ES-I3 (cell line): ENCODE measurements at regions not wholly inside any gene's neighbourhood (a gene's known extent, or its start where the extent isn't known, plus 50 kb on each side); places are given as distances from the start of the nearest gene placed in this dataset.

Experiments used
- H3K36me3 ChIP-seq: 2 replicates; pipeline ENCODE4 v1.6.1; 2013; ENCODE audit warnings: mild to moderate bottlenecking, low read length, control low read depth, moderate library complexity; ENCODE audit not compliant: insufficient read depth
- H3K4me1 ChIP-seq: 2 replicates; pipeline ENCODE4 v1.6.1; 2013; ENCODE audit warnings: mild to moderate bottlenecking, control low read depth, low read length; ENCODE audit not compliant: insufficient read depth
- H3K9ac ChIP-seq: 2 replicates; pipeline ENCODE4 v1.6.1; 2013; ENCODE audit warnings: low read depth, mild to moderate bottlenecking, low read length, moderate library complexity
- H3K9me3 ChIP-seq: 2 replicates; pipeline ENCODE4 v1.6.1; 2013; ENCODE audit warnings: mild to moderate bottlenecking, low read length, moderate library complexity; ENCODE audit not compliant: control insufficient read depth, insufficient read depth

DNA sequence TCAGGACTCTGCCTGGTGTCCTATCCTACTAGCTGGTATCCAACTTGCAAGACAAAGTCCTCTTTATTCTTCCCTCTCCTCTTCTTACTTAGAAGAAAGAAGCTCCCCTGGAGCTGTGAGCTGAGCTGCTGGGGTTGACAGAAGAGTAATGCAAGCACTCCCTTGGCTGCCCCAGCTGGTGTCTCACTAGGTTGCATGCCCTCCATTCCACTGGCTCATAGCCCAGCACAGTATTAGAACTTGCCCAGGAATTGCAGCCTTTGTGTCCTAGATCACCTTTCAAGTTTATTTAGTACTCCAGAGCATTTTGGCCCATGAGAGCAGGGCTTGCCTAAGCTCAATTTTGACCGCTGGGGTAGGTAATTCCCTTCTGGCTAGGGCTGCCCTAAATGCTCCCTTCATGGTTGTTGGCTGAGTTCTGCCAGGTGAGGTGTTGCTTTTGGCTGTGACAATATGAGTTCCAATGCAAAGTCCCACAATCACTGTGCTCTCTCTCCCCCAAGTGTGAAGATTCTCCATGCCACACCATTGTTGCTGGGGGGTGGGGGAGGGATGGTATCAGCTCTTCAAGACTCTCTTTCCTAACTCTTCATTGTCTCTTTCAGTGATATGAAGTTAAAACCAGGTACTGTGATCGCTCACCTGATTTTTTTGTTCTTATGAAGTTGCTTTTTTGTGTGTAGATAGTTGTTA lies 317.4 kb upstream of the DDHD1 start:
- Histone ChIP-seq H3K9me3 (no peaks in the 10 kb centered on the region), H3K9ac (no peak overlapping the region), H3K36me3 (no peaks in the 10 kb centered on the region), H3K4me1 (no peaks in the 10 kb centered on the region; the same call in 1 of the 2 replicates)

DNA sequence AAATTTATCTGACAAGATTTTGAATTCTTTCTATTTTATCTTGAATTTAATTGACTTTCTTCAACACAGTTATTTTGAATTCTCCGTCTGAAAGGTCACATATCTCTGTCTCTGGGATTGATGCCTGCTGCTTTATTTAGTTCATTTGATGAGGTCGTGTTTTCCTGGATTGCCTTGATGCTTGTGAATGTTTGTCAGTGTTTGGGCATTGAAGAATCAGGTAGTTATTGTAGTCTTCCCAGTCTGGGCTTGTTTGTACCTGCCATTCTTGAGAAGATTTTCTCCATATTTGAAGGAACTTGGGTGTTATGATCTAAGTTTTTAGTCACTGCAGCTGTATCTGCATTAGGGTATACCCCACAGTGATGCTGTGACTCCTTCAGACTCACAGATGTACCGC lies 315.8 kb upstream of the DDHD1 start:
- no peaks in the 10 kb centered on the region for H3K36me3 ChIP-seq
- H3K9me3 ChIP-seq, result no peaks in the 10 kb centered on the region
- H3K9ac ChIP-seq, result no peak overlapping the region
- H3K4me1 ChIP-seq, result no peaks in the 10 kb centered on the region; the same call in 1 of the 2 replicates

DNA sequence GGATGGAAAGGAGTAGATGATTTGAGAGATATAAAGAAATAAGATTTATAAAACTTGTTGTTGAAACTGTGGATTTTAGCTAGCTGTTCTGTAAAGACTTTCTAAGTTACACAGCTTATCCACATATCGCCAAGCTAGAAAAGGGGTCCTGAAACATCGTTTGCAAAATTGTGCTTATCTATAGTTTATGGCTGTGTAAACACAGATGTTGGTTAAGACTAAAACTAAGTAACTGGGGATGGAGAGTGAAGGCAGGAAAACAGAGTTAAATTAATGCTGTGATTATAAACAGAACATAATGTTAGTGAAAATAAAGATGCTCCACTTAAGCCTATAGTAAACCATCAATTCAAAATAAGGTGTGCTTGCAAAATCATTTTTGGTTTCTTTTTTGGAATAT lies 311.3 kb upstream of the DDHD1 start:
- no peaks in the 10 kb centered on the region for H3K9me3 ChIP-seq
- no peaks in the 10 kb centered on the region for H3K36me3 ChIP-seq
- H3K9ac ChIP-seq, result no peak overlapping the region
- H3K4me1 ChIP-seq, result 0 out of 2 replicates have a peak, but pooled peaks cover 6% of the 10 kb centered on the region

DNA sequence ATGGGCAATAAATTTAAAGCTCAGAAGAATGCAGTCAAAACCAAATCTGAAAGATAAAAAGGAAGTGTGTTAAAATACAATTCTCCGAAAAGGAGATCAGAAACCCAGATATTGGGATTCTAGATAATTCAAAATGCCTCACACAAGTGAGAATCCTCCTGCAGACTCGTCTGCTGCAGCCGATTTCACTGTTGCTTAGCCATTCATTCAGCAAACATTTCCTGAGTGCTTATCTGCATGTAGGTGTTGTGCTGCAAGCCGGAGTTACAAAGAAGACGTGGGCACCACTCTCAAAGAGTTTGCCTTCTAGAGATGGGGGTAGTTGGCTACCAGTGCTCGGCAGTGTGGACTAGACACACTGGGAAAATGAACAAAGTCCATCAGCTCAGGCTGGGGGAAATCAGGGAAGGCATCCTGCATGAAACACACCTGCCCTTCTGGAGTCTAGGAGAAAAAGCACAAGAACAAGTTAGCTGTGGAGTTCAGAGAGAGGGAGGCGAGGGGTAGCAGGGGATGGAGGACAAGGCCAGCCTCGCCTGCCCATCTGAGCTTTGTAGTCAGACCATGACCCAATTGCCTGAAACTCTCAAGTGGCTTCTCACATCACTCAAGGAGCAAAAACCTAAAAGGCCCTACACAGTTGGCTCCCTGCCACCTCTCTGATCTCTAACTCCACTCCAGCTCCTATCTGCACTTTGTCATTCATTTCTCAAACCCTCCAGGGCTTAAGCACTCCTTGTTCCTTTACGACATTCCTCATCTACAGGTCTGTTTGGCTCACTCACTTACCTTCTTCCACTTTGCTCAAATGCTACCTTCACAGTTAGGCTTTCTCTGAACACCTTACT lies 310.0 kb upstream of the DDHD1 start:
- no peaks in the 10 kb centered on the region for H3K9me3 ChIP-seq
- H3K9ac ChIP-seq, result no peak overlapping the region
- H3K36me3 ChIP-seq, result no peaks in the 10 kb centered on the region
- 0 out of 2 replicates have a peak, but pooled peaks cover 8% of the 10 kb centered on the region for H3K4me1 ChIP-seq

DNA sequence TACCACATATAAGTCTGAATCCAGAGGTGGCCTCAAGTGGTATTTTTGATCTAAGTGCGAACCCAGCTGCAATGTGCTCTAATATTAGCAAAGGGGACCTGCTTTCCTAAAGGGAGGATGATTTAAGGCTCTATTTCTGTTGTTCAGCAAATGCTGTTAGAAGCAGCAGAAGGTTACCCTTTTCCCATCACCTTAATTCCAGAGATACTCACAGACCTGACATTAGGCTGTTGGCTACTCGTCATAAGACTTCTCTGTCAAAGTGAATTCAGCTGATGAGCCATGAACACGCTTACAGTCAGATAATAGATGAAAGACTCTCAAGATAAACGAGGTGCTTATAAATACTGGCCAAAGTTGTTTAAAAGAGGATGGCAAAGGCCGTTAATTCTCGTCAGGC lies 308.7 kb upstream of the DDHD1 start:
- H3K9ac ChIP-seq, result no peak overlapping the region
- no peaks in the 10 kb centered on the region for H3K9me3 ChIP-seq
- H3K4me1 ChIP-seq, result 0 out of 2 replicates have a peak, but pooled peaks cover 8% of the 10 kb centered on the region
- no peaks in the 10 kb centered on the region for H3K36me3 ChIP-seq

DNA sequence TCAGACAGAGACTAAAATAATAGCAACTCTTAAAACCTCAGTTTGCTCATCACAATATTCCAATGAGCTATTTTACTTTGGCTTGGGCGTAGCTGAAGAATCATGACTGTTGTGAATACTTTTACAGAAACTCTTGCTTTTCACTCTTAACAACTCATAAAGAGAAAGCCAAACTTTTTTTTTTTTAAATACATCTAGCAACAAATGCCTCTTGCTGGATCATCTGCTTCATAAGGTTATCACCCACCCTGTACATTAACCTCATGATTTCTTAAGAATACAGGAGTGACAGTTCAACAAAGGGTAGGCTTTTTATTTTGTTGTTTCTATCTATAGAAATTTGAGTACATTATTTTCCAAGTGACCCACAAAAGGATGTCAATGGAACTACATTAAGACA lies 307.4 kb upstream of the DDHD1 start:
- Histone ChIP-seq H3K9ac (no peak overlapping the region), H3K9me3 (no peaks in the 10 kb centered on the region), H3K36me3 (no peaks in the 10 kb centered on the region), H3K4me1 (0 out of 2 replicates have a peak, but pooled peaks cover 8% of the 10 kb centered on the region)

DNA sequence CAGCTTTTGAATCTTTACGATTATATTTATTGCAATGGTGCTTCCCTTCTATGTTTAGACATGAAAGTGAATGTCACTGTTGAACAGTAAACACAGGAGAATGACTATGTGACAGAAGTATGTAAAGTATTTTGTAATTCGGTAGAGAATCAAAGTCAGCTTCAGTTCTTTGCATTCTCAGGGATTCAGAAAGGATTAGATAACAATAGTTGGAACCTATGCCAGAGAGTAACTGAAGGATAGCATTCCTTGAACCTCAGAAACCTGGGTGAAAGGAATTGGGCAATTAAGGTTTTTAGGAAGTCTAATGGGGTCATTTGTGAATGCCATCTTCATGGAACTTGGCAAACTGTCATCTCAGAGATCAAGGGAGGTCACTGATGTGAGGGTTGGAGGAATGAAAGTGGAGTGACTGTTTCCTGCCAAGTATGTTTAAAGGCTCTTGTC lies 305.3 kb upstream of the DDHD1 start:
- no peaks in the 10 kb centered on the region for H3K9me3 ChIP-seq
- H3K36me3 ChIP-seq, result no peaks in the 10 kb centered on the region
- no peak overlapping the region for H3K9ac ChIP-seq
- 0 out of 2 replicates have a peak, but pooled peaks cover 7% of the 10 kb centered on the region for H3K4me1 ChIP-seq

DNA sequence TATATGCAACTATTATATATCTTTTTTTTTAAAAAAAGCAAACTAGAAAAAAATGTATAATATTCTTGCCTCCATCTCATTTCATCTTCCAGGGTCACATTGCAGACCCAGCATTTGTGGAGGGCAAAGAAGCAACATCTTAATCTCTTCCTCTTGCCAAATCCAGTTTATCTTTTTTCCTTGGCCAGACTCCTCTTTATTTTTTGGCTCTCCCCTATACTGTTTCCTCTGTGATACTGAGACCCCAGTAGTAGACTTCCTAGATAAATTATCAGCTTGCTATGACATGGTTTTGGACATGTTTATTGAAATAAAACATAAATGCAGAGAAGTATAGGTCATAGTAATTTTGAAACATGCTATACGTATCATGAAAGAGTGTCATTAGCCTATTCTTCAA lies 303.8 kb upstream of the DDHD1 start:
- Histone ChIP-seq H3K9me3 (no peaks in the 10 kb centered on the region), H3K4me1 (0 out of 2 replicates have a peak, but pooled peaks cover 2% of the 10 kb centered on the region), H3K9ac (no peak overlapping the region), H3K36me3 (no peaks in the 10 kb centered on the region)

DNA sequence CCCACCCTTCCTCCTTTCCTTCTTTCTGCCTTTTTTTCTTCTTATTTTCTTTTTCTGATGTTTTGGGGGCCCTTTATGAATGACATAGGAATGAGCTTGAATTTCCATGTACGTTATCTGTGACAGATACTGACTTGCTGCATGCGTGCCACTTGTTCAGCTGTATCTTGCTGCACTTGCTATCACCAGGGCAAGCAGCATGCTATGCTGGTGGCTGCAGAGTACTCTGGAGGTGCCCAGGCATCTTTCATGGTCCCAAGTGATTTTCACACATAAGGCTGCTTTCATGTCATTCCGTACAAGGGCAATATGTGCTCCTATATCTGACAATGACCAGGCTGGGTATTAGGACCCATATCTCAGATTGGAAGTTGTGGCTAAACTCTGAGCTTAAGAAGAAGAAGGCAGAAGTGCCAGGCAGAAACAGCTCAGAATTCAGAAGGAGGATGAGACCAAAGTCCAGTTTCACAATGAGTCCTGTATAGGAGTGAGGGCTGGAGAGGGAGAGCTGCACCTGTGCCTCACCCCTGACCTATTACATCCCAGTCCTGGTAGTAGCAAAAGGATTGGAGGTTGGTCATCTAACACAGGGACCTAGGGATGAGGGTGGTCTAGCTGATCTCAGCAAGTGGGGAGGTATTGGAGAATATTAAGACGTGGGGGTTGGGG lies 299.0 kb upstream of the DDHD1 start:
- peaks cover 9% of the 10 kb centered on the region for H3K4me1 ChIP-seq
- no peaks in the 10 kb centered on the region for H3K9me3 ChIP-seq
- no peak overlapping the region for H3K9ac ChIP-seq
- H3K36me3 ChIP-seq, result no peaks in the 10 kb centered on the region

DNA sequence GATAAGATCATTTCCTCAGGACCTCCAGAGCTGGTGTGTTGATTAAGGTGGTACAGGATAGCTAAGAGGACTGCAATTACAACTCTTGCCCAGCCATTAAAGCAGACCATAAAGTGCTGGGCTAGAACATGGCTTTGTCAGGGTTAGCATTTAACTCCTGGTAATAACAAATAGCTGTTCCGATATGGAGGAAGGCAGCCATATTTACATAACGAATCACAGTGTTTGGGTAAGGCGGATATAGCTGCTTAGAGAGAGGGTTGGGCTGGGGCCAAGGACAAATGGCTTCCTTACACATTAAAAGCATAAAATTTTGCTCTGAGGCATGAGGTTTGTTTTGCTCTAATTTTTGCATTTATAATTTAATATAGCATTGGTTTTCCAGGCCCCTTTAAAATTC lies 297.7 kb upstream of the DDHD1 start:
- Histone ChIP-seq H3K36me3 (no peaks in the 10 kb centered on the region), H3K4me1 (peaks cover 9% of the 10 kb centered on the region), H3K9ac (no peak overlapping the region), H3K9me3 (no peaks in the 10 kb centered on the region)

DNA sequence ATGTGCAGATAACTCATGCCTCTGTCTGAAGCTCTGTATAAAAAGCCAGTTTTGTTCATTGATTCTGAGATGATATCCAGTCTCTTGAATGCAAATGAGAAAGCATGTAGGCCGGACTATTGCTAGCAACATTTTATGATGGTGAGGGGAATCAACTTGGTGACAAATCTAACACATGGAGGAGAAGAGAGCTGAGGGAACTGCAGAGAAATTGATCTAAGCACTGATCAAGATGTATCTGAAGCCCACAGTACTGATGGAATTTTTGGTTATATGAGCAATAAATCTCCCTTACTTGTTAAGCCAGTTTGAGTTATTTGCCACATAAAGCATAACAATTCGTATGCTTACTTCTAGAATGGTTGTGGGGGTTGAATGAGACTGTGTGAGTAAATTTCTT lies 295.6 kb upstream of the DDHD1 start:
- Histone ChIP-seq H3K9me3 (no peaks in the 10 kb centered on the region), H3K4me1 (peaks cover 9% of the 10 kb centered on the region), H3K9ac (no peak overlapping the region)

DNA sequence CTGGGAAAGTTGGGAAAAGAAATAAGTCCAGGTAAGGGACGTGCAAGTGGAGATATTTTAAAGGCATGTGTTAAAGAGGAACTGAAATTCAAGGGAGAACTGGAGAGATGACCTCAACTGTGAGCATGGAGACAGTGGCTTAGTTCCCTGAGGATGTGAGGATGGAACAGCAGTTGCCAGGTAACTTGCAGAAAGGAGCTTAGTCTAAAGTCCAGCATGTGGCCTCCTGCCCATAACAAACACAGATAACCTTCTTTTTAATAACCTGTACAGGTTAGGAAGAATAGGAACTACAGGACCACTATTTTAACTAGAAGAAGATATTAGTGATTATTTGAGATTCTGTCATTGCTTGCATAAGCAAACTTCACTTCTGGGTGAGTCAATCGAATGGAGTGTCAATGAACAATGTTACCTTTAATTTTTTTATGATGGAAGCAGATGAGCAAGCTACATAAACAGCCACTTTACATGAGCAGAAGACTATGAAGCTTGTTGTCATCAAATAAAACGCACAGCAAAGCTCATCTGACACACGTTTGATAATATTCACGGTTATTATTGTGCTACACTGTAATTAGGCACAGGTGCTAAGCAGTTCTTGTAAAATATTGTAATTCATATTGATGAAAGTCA lies 291.7 kb upstream of the DDHD1 start:
- Histone ChIP-seq H3K9ac (no peak overlapping the region), H3K9me3 (no peaks in the 10 kb centered on the region)

More for the DNA sequence above, 295.6 kb upstream of the DDHD1 start:
- H3K36me3 ChIP-seq, result no peaks in the 10 kb centered on the region

DNA sequence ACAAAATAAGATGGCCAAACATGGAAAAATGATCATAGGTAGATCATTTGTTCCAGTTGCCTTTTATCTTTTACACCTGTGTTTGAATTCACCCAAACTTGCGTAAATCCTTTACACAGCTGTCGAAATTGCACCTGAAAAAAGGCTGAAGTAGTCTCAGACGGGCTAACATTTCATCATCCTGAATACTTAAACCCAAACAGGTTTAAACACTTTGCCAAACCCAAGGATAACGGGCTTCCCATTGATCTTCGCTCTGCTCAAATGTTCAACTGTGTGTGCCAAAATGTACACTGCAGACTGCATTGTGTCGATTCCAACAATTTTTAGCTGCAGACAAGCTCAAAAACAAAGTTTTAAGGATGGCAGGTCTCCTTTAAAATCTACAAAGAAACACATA lies 288.7 kb upstream of the DDHD1 start:
- Histone ChIP-seq H3K4me1 (no peaks in the 10 kb centered on the region), H3K36me3 (no peaks in the 10 kb centered on the region), H3K9ac (no peak overlapping the region), H3K9me3 (no peaks in the 10 kb centered on the region)

More for the DNA sequence above, 291.7 kb upstream of the DDHD1 start:
- Histone ChIP-seq H3K4me1 (peaks cover 6% of the 10 kb centered on the region; the same call in 1 of the 2 replicates), H3K36me3 (no peaks in the 10 kb centered on the region)

DNA sequence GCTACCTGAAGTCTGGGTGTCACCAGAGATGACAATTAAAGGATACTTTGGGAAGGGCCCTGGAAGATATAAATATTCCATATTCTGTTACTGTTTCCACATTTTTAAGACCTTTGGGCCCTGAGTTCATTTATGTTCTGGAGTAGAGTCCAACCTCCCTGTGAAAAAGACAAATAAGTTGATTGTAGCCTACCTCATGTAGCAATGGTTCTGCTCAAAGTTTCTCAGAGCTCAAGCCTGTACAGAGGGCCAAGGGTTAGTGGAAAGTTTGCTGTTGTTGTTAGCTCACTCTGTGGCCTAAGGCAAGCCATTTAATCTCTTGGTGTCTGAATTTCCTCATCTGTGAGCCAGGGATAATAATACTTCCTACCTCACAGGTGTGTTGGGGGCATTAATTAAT lies 284.7 kb upstream of the DDHD1 start:
- Histone ChIP-seq H3K4me1 (no peaks in the 10 kb centered on the region), H3K9me3 (peaks cover 6% of the 10 kb centered on the region; the same call in 1 of the 2 replicates), H3K36me3 (no peaks in the 10 kb centered on the region), H3K9ac (no peak overlapping the region)
